ENCODE measurements at regions not wholly inside any gene's neighbourhood (a gene's known extent, or its start where the extent isn't known, plus 50 kb on each side); places are given as distances from the start of the nearest gene placed in this dataset.
A peak's percentile ranks its signal among the peaks of the same experiment; 100 is the strongest.

GRCh38 chr7:25926009-25926408, 226.0 kb upstream of the NFE2L3 start:
- DNase-seq (ENCODE audit: low read depth) = no peak

- no peak for DNase-seq (ENCODE audit: low read depth)
Observed at GRCh38 chr7:25926451-25926850, 225.5 kb upstream of the NFE2L3 start.

GRCh38 chr7:25926891-25927625, 224.9 kb upstream of the NFE2L3 start:
- no peak for DNase-seq (ENCODE audit: low read depth)

- DNase-seq (ENCODE audit: low read depth) = no peak
Observed at GRCh38 chr7:25927626-25927978, 224.4 kb upstream of the NFE2L3 start.

DNA sequence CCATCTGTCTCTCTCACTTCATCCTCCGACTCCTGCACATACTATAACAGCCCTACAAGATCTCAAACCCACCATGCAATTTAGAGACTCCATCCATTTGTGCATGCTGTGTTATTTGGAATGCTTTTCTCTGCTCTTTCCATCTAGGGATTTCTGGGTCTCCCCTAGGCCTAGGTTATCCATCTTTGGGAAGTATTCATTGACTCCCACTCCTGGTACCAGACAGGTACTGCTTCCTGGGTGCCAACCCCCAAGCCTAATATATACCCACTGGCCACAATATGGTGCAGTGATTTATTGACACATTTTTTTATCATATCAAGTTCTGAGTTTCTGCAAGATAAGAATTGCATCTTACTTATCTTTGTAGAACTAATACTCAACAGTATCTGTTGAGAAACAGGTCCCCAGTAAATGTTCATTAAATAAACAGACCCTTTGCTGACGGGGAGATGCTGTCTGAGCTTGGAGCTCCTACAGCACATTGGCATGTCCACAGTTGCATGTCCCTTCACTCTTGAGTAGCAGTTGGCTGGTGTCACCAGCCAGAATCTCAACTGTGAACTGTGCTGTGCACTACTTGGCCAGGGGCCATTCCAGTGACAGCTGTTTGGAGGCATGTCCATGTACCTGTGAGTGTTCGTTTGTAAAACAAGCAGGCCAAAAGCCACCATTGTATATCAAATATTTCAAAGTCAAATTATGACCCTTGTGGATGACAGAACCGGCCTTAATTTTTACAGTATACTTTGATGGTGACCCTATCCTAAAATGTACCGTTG, 223.3 kb upstream of the NFE2L3 start:
- no peak for DNase-seq (ENCODE audit: low read depth)

GRCh38 chr7:25929448-25929847, 222.6 kb upstream of the NFE2L3 start:
- no peak for DNase-seq (ENCODE audit: low read depth)

- DNase-seq (ENCODE audit: low read depth) = no peak
Observed at GRCh38 chr7:25930492-25931048, 221.4 kb upstream of the NFE2L3 start.

DNA sequence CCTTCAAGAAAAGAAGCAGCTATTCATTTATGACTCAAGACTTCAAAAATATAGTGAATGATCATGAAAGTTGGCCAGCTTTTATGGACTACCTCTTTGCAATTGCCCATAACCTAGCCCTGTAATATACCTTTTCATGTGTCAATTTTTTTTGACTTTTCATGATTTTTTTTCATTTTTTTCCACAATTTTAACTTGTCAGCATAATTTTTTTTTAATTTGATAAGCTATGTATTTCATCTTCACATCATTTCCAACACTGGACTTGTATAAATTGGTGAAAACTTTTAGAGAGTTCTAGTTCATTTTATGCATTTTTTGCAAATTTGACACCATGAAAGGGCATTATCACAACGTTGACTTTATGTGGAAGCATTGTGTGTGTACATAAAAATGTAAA, 220.8 kb upstream of the NFE2L3 start:
- DNase-seq (ENCODE audit: low read depth) = no peak

- no peak for DNase-seq (ENCODE audit: low read depth)
Observed at GRCh38 chr7:25933921-25934320, 218.1 kb upstream of the NFE2L3 start.

DNA sequence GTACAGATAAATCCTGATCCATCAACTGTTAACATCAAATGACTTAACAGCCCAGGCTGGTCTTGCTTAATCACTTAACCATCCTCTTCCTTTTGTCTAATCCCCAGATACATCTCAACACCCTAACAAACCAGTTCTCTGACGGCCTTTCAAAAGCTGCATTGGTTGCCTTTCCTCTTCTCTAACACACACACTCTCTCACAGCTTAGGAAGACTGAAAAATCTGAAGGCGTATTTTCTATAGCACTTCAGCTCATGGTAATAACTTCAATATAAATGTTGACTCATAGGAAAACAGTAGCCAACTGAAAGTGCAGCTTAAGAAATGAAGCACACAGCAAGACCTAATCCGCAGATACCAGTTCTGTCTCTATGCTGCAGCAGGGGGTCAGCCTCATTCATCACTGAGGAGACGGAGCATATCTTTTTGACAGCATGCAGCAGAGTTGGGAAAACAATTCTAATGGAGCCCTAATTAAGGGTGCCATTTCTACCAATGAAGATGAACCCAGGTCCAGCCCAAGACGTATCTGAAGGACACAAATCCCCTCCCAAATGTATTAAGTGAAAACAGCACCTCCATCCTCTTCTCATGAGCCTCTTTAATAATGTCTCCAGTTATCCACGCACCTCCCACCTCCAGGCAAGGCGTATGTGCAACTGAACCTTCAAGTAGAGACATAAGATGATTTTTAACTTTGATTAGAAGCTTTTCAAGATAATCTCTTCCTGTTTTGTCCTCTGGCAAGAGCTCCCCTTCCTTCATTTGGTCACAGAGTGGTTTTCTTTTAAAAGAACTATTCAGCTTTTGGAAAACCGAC, 211.7 kb upstream of the NFE2L3 start:
- no peak for DNase-seq (ENCODE audit: low read depth)

DNA sequence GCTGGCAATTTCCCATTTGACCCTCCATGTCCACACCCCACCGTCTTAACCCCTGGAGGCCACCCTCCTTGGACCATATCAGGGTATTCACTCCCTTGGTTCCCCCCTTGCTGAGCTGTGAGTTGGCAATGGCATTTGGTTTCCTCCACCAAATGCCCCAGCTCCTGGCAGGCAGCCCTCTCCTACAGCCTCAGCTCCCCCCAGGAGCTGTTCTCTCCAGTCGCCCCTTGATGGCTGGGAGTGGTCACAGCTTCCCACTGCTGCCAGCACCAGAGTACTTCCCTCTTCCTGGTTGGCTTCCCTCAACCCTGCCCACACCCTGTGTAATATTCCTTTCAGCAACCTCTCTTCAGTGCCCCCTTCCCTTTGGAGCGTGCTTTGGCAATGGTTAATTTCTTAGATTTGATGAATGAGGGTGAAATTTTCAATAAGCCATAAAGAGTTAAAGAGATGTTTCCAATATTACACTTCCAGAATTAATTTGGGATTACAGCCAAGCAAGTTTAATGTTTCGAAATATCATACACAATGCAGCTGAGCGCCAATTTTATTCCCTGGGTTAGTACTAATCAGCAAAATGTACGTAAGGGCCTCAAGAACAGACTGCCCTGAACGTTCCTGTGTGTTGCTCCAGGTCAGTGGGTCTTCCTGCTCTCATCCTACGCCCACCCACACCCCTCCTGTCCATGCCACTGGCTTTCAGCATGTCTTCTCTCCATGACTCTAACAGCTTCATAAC, 207.1 kb upstream of the NFE2L3 start:
- DNase-seq (ENCODE audit: low read depth) = no peak

GRCh38 chr7:25945608-25946007, 206.4 kb upstream of the NFE2L3 start:
- no peak for DNase-seq (ENCODE audit: low read depth)

- DNase-seq (ENCODE audit: low read depth) = no peak
Observed at GRCh38 chr7:25946181-25946580, 205.8 kb upstream of the NFE2L3 start.

DNA sequence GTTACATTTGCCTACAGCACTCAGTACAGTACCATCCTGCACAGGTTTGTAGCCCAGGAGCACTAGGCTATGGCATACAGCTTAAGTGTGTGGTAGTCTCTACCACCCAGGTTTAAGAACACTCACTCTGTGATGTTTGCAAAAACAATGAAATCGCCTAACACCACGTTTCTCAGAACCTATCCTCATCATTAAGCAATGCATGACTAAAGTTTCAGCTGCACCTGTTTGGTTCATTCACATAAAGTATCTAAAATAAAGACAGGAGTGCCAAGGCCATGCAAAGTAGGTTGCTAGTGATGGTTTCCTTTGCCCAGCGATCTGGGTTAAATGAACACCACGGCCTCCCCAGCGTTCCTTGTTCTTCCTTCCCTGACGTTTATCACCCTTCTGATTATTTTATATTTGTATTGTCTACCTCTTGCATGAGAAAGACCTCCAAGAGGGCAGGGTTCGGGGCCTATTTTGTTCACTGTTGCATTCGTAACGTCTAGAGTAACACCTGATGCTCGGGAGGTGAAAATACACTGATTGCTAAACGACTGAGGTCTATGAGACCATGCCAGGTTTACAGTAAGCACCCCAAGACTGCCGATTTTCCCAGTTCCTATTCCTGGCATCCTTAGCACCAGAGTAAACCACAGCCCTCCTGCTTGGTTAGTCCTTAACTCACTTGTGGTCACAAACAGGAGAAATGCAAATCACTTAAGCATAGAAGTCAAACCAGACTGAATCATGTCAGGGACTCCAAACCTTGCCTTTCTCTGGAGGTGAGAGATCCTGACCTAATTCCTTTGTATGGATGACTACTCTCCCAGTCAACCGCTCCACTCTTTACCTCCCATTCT, 204.1 kb upstream of the NFE2L3 start:
- no peak for DNase-seq (ENCODE audit: low read depth)

DNA sequence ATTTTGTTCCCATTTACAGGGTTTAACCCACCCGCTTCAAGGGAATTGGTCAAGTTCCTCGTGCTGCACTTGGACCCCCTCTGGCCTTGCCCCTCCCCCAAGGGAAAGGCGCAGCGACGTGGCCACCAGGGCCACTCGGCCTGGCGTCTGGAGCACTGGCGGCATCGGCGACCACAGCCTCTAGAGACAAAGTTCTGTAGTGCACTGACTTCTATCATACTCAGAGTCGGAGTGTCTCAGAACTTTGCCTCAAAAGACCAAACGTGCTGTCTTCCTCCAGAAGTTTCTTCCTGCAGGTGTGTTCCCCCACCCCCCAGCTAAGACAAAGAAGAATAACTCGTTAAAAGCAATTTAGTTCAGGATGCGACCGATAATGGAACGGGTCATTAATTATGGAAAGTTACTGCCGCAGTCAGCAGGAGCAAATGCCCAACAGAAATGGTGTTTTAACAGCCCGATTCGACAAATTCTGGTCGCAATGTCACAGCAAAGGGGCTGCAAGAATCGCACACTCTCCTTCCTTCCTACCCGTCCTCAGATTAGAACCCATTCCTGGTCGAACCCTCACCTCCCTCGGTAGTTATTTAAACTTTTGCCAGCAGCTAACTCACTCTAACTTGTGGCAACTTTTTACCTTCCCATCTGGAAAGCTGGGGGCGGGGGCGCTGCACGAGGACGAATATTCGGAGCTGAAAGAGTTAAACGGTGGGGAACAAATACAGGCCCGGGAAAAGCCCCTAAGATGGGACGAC, 202.1 kb upstream of the NFE2L3 start:
- no peak for DNase-seq (ENCODE audit: low read depth)

- DNase-seq (ENCODE audit: low read depth) = peak; percentile 52
Observed at GRCh38 chr7:25950488-25951413, 201.2 kb upstream of the NFE2L3 start.

DNA sequence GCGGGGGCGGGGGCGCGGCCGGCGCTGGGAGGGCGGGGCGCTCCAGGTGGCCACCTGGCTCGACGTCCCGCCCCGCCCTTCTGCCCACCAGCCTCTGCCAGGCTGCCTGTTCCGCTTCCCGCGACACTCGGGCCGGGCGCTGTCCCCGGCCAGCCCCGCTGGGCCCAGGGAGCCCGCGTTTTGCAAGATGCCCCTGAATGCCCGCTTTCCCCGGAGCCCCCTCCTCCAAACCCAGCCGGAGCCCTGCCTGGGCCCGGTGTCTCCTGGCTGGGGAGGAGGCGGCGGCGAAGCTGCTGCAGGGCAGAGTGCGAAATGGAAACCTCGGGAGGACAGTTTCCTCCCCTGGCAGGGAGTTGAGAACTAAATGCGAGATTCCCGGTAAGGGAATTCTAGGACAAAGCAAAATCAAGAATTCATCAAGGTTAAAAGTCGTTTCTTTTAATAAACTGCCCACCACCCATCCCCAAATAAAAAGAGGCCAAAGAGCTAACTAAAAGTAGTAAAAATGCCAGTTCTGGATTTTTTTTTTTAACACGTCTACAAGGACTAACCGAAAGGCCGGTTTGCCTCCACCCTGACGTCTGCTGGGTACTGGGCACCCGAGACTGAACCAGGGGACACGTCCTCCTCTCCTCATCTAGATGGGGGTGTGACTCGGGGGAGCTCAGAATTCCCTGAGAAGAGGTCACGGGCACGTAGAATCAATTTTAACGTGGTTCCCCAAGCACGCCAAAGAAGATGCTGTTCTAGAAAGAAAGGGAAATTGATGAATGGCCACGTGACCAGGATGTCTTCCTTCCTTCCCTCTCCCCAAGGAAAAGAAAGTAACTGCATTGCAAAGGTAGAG, 200.4 kb upstream of the NFE2L3 start:
- DNase-seq (ENCODE audit: low read depth) = no peak

Measured in stimulated activated CD8-positive, alpha-beta memory T cell treated with anti-CD3 and anti-CD28 coated beads, Interleukin-7, amount 100 ng/mL, for 24 hours (primary cell).